Embryonic facial prominence (tissue), 1 donor: ENCODE measurements at regions not wholly inside any gene's neighbourhood (a gene's known extent, or its start where the extent isn't known, plus 50 kb on each side); places are given as distances from the start of the nearest gene placed in this dataset.

ENCODE experiments used
- DNase-seq: peaks from one replicate; pipeline ENCODE4 v3.0.0-alpha.2; 2016; ENCODE audit errors: extremely low spot score

GRCh38 chr13:63129995-63130394 lies 1714.3 kb upstream of the PCDH20 start:
- DNase-seq = no peak

GRCh38 chr13:63128716-63129115 lies 1713.1 kb upstream of the PCDH20 start:
- DNase-seq = no peak

- DNase-seq = peak; percentile 13
Observed at GRCh38 chr13:63124863-63125262, 1709.2 kb upstream of the PCDH20 start.

- no peak for DNase-seq
Observed at GRCh38 chr13:63120883-63121282, 1705.2 kb upstream of the PCDH20 start.

- no peak for DNase-seq
Observed at GRCh38 chr13:63117710-63118109, 1702.1 kb upstream of the PCDH20 start.

DNA sequence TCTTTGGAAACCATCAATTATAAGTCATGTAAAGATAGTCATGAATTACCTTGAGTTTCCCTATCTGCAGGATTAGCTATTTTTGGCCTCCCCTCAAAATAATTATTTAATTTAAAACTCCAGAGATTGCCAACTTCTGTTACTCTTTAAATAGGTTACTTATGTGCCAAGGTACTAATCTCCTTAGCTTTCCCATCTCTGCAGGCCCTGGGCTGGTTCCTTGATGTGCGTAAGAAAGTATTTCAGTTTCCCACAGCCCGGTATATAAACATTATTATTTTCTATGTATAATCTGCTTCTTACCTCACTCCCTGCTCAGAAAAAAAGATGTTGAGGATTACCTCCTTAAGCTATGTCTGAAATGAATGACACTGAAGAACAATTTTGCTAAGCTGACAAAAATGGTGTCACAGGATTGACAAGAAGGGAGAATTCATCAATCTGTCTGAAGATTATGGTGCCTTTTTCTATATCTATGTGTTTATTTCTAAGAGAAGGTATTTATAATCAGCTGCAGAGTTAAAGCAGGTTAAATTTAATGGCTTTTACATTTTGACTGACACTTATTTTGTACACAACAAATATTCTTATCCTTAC lies 1697.2 kb upstream of the PCDH20 start:
- DNase-seq = no peak

- DNase-seq = no peak
Observed at GRCh38 chr13:63110466-63110865, 1694.8 kb upstream of the PCDH20 start.

GRCh38 chr13:63107179-63107943 lies 1691.7 kb upstream of the PCDH20 start:
- DNase-seq = no peak

DNA sequence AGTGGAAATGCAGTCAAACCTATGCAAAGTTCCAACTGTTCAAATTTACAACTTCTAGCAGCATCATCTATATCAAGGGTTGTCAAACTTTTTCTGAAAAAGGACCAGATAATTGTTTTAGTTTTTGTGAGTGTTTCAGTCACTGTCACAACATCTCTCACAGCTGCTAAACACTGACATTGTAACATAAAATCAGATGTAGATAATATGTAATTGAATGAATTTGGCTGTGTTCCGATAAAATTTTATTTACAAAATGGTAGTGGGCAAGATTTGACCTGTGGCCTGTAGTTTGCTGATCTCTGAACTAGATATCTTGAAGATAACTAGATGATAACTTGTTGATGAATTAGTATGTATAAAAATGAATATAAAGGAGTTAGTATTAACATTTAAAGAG lies 1679.1 kb upstream of the PCDH20 start:
- no peak for DNase-seq

DNA sequence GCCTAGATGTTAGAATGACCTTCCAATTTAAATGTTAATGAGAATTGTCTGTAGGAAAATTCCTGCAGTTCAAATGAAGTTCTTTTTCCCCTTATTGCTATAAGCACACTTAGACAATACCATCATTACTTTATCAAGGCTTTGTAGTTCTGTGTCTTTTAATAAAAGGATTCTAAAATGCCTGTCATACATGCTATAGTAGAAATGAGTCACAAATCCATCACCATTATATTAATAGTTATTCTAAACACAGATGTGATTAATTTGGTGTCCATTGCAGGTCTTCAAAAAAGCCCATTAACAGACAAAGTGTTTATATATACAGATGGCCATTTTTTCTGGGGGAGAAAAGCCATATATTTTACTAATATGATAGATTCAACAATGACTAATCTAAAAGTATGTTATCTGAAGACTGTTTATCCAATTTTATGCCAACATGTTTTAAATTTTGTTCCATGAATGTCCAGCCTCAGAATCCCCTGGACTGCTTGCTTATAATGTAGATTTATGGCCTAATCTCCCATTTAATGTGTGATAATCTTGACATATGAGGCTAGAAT lies 1678.3 kb upstream of the PCDH20 start:
- no peak for DNase-seq

- DNase-seq = no peak
Observed at GRCh38 chr13:63092456-63092855, 1676.8 kb upstream of the PCDH20 start.

GRCh38 chr13:63090524-63090923 lies 1674.9 kb upstream of the PCDH20 start:
- no peak for DNase-seq

DNA sequence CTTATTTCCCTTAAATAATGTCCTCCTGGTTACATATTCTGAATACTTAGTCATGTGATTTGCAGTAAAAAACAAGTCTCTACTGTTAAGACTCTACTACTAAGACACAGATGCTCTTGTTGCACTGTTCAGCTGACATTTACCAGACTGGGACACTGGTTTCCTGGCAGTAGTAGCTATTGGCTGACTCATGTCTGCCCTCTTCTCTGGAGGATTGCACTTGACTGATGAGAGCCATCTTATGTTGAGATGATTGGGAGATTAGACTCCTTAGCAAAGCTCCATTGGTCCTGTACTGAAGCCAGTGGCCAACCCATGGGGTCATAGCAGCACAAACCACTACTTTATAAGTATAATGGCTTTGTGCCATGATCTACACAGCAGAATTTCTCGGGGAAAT lies 1672.6 kb upstream of the PCDH20 start:
- no peak for DNase-seq

GRCh38 chr13:63086286-63086685 lies 1670.6 kb upstream of the PCDH20 start:
- DNase-seq = no peak

DNA sequence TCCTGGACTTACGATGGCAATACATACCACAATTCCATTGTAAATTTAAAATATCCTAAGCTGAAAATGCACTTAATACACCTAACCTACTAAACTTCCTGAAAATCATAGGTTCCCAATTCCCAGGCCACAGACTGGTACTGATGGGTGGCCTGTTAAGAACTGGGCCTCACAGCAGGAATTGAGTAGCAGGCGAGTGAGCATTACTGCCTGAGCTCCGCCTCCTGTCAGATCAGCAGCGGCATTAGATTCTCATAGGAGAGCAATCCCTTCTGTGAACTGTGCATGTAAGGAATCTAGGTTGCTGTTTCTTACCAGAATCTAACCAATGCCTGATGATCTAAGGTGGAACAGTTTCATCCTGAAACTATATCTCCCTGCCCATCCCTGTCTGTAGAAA lies 1670.2 kb upstream of the PCDH20 start:
- DNase-seq = no peak

- DNase-seq = no peak
Observed at GRCh38 chr13:63081400-63082014, 1665.9 kb upstream of the PCDH20 start.

DNA sequence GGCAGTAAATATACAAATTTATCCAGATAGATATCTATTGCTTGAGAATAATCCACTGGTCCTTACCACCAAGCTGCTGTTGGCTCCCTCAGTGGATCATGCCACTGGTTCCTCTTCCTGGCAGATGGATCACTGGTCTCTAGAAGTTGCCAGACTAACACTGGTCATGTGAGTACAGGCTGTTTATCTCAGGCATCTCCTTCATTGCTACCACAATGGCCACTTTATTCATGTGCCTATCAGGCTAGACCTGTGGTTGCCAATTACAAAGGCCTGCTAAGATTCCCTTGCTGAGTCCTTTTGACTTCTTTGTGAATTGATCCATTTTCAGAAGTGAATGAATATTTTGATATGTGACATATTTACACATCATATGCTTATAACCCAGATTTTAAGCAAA lies 1659.5 kb upstream of the PCDH20 start:
- no peak for DNase-seq

DNA sequence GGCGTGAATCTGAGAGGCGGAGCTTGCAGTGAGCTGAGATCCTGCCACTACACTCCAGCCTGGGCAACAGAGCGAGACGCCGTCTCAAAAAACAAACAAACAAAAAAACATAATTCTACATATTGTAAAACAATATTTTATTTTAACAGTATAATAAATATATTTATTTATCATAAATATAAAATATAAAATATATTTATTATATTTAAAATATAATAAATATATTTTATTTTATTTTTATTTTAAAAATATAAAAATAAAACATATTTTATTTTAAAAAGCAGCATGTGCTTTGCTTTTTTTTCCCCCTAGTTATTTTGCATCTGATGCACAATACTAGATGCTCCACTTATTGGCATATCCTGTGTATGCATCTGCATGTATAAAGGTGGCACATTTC lies 1634.6 kb upstream of the PCDH20 start:
- DNase-seq = no peak

- no peak for DNase-seq
Observed at GRCh38 chr13:63048653-63049052, 1633.0 kb upstream of the PCDH20 start.

DNA sequence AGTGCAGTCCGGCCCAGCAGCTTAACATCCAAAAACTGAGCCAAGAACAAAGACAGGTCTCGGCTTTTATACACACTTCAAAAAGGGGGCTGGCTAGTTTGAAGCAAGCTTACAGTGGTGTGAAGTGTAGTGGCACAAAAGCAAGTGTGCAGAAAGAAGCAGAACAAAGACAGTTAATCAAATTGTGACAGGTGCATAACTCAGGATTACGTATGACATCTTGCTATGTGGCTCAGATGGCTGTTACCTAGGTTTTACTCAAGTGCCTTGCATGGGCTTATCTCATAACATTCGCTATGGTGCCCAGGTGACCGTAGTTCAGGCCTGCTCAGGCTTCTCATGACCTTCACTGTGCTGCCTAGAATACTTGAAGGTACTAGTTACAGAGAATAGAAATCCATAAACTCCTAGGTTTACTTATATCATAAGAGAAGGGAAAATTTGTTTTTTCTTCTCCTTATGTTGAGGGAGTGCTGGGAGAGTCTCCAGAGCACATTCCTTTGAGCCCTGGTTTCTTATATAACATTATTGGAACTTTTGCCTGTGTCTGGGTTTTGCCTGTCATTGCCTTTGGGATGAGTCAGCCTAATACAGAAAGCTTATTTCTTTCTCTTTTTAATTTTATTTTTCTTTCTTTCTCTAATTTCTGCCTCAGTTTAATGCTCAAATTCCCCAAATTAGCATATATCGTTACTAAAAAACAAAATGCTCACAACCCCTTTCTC lies 1629.1 kb upstream of the PCDH20 start:
- no peak for DNase-seq

DNA sequence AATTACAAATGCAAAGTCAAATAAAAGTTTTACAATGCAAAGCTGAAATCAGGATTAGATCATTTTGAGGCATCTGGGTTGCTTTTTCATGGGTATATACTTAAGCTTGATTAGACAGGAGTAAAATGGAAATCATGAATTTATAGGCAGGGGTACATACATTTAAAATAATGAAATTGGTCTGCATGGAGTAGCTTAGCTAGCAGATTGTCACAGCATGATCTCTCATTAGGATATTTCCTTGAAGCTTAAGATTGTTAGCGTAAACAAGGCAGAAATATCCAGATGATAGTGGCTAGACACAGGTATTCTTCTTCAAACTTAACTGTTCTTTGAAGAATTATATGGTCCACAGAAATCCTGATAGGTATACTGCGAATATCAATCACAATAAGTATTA lies 1627.0 kb upstream of the PCDH20 start:
- DNase-seq = no peak
